DND-41 (cell line): ENCODE measurements at regions not wholly inside any gene's neighbourhood (a gene's known extent, or its start where the extent isn't known, plus 50 kb on each side); places are given as distances from the start of the nearest gene placed in this dataset.

Source experiments
- CTCF ChIP-seq: IDR thresholded peaks from 2 replicates; pipeline ENCODE4 v1.5.1; 2012; ENCODE audit warnings: borderline replicate concordance, low read length, moderate library complexity, mild to moderate bottlenecking; ENCODE audit not compliant: poor library complexity, severe bottlenecking; ENCODE audit errors: extremely low read depth
- EZH2 ChIP-seq: IDR thresholded peaks from 3 replicates; pipeline ENCODE4 v1.6.1; 2012; ENCODE audit warnings: borderline replicate concordance, low read depth, mild to moderate bottlenecking, moderate library complexity, low read length, inconsistent platforms; ENCODE audit not compliant: severe bottlenecking

- TF ChIP-seq CTCF (peak; percentile 81), EZH2 (no peak)
Measured at GRCh38 chr18:45275367-45276113, 339.7 kb upstream of the SLC14A2 start.
